GM12878 (cell line): ENCODE measurements at regions not wholly inside any gene's neighbourhood (a gene's known extent, or its start where the extent isn't known, plus 50 kb on each side); places are given as distances from the start of the nearest gene placed in this dataset.

Experiments
- FOXM1 ChIP-seq: IDR thresholded peaks from 2 replicates; pipeline ENCODE4 v1.6.1; 2012; ENCODE audit warnings: low read depth, mild to moderate bottlenecking, inconsistent platforms, low read length, moderate library complexity
- KAT2A ChIP-seq: conservative IDR thresholded peaks from 2 replicates; pipeline ENCODE4 v1.6.1; 2011; ENCODE audit warnings: low read depth, low read length; ENCODE audit not compliant: control insufficient read depth
- SPI1 ChIP-seq: IDR thresholded peaks from 2 replicates; pipeline ENCODE4 v1.6.1; 2011; ENCODE audit warnings: low read depth, mild to moderate bottlenecking, low read length, moderate library complexity, borderline replicate concordance; ENCODE audit not compliant: insufficient read depth
- TF ChIP-seq, protein P1 (sequence below), 3 experiments: IDR thresholded peaks in 2 of 3; conservative IDR thresholded peaks in 1 of 3; 2 replicates each; pipeline ENCODE4 v1.5.1; 2011; ENCODE audit warnings: low read depth in 3 of 3, low read length in 3 of 3, mild to moderate bottlenecking in 3 of 3, control low read depth in 2 of 3, moderate library complexity in 2 of 3, inconsistent platforms in 1 of 3, mixed read lengths in 1 of 3; ENCODE audit not compliant: control insufficient read depth in 2 of 3, insufficient read depth in 1 of 3; ENCODE audit errors: extremely low read depth in 1 of 3
- TF ChIP-seq, protein P2 (sequence below): IDR thresholded peaks from 2 replicates; pipeline ENCODE4 v1.6.1; 2012; ENCODE audit warnings: low read length, inconsistent platforms
- TF ChIP-seq, protein P3 (sequence below): IDR thresholded peaks from 2 replicates; pipeline ENCODE4 v1.6.1; 2011; ENCODE audit warnings: borderline replicate concordance, low read depth, mild to moderate bottlenecking, moderate library complexity, mixed read lengths, low read length; ENCODE audit not compliant: insufficient read depth; ENCODE audit errors: extremely low read length
- TF ChIP-seq, protein P4 (sequence below): IDR thresholded peaks from 2 replicates; pipeline ENCODE4 v1.6.1; 2012; ENCODE audit warnings: low read depth, low read length, improper control_type of control experiment
- TF ChIP-seq, protein P5 (sequence below): IDR thresholded peaks from 2 replicates; pipeline ENCODE4 v1.6.1; 2012; ENCODE audit warnings: low read depth, low read length, improper control_type of control experiment
- TF ChIP-seq, protein P6 (sequence below): fragments of 450-650 bp; IDR thresholded peaks from 2 replicates; pipeline ENCODE4 v1.6.1; 2017; ENCODE audit warnings: mild to moderate bottlenecking

DNA sequence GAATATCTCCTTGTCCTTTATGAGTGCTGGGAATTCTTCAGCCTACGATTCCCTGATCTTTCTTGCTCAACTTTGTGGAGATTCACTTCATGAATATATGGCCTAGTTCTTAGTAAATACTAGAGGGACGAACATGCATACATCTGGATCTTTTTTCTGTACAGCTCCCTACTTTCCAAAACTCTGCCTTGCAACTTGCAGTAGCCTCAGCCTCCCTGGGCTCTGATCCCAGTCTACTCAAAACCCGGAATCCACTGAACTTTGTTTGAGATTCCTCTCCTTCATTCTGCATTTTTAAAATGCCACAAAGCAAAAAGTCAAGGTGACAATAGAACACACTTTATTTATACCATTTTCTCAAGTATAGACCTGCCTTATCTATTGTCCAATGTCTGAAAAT lies 50.0 kb upstream of the PCDH7 start:
- TF ChIP-seq, protein P1, sequence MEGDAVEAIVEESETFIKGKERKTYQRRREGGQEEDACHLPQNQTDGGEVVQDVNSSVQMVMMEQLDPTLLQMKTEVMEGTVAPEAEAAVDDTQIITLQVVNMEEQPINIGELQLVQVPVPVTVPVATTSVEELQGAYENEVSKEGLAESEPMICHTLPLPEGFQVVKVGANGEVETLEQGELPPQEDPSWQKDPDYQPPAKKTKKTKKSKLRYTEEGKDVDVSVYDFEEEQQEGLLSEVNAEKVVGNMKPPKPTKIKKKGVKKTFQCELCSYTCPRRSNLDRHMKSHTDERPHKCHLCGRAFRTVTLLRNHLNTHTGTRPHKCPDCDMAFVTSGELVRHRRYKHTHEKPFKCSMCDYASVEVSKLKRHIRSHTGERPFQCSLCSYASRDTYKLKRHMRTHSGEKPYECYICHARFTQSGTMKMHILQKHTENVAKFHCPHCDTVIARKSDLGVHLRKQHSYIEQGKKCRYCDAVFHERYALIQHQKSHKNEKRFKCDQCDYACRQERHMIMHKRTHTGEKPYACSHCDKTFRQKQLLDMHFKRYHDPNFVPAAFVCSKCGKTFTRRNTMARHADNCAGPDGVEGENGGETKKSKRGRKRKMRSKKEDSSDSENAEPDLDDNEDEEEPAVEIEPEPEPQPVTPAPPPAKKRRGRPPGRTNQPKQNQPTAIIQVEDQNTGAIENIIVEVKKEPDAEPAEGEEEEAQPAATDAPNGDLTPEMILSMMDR (IDR thresholded peaks at IDR 0.05 in 2 of 3, conservative IDR thresholded peaks at IDR 0.05 in 1 of 3; ENCODE audit: control insufficient read depth in 2 of 3, extremely low read depth in 1 of 3, insufficient read depth in 1 of 3, low read depth in 3 of 3, low read length in 3 of 3) = no peak
- no peak for TF ChIP-seq SPI1
- TF ChIP-seq, protein P2, sequence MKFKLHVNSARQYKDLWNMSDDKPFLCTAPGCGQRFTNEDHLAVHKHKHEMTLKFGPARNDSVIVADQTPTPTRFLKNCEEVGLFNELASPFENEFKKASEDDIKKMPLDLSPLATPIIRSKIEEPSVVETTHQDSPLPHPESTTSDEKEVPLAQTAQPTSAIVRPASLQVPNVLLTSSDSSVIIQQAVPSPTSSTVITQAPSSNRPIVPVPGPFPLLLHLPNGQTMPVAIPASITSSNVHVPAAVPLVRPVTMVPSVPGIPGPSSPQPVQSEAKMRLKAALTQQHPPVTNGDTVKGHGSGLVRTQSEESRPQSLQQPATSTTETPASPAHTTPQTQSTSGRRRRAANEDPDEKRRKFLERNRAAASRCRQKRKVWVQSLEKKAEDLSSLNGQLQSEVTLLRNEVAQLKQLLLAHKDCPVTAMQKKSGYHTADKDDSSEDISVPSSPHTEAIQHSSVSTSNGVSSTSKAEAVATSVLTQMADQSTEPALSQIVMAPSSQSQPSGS = no peak
- TF ChIP-seq, protein P3, sequence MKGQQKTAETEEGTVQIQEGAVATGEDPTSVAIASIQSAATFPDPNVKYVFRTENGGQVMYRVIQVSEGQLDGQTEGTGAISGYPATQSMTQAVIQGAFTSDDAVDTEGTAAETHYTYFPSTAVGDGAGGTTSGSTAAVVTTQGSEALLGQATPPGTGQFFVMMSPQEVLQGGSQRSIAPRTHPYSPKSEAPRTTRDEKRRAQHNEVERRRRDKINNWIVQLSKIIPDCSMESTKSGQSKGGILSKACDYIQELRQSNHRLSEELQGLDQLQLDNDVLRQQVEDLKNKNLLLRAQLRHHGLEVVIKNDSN = no peak
- TF ChIP-seq KAT2A = no peak
- TF ChIP-seq, protein P4, sequence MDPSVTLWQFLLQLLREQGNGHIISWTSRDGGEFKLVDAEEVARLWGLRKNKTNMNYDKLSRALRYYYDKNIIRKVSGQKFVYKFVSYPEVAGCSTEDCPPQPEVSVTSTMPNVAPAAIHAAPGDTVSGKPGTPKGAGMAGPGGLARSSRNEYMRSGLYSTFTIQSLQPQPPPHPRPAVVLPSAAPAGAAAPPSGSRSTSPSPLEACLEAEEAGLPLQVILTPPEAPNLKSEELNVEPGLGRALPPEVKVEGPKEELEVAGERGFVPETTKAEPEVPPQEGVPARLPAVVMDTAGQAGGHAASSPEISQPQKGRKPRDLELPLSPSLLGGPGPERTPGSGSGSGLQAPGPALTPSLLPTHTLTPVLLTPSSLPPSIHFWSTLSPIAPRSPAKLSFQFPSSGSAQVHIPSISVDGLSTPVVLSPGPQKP = no peak
- TF ChIP-seq, protein P5, sequence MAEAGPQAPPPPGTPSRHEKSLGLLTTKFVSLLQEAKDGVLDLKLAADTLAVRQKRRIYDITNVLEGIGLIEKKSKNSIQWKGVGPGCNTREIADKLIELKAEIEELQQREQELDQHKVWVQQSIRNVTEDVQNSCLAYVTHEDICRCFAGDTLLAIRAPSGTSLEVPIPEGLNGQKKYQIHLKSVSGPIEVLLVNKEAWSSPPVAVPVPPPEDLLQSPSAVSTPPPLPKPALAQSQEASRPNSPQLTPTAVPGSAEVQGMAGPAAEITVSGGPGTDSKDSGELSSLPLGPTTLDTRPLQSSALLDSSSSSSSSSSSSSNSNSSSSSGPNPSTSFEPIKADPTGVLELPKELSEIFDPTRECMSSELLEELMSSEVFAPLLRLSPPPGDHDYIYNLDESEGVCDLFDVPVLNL = no peak
- TF ChIP-seq, protein P6, sequence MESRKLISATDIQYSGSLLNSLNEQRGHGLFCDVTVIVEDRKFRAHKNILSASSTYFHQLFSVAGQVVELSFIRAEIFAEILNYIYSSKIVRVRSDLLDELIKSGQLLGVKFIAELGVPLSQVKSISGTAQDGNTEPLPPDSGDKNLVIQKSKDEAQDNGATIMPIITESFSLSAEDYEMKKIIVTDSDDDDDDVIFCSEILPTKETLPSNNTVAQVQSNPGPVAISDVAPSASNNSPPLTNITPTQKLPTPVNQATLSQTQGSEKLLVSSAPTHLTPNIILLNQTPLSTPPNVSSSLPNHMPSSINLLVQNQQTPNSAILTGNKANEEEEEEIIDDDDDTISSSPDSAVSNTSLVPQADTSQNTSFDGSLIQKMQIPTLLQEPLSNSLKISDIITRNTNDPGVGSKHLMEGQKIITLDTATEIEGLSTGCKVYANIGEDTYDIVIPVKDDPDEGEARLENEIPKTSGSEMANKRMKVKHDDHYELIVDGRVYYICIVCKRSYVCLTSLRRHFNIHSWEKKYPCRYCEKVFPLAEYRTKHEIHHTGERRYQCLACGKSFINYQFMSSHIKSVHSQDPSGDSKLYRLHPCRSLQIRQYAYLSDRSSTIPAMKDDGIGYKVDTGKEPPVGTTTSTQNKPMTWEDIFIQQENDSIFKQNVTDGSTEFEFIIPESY = no peak
- TF ChIP-seq FOXM1 = no peak
